Cardiac fibroblast (primary cell): ENCODE measurements at regions not wholly inside any gene's neighbourhood (a gene's known extent, or its start where the extent isn't known, plus 50 kb on each side); places are given as distances from the start of the nearest gene placed in this dataset.

Experiments used
- DNase-seq, 2 donors: peaks; one replicate each; pipeline versions ENCODE4 v3.0.0 to v3.0.0-alpha.2; 2010; ENCODE audit warnings: low read depth in 2 of 2
- H3K4me3 ChIP-seq, 2 donors: replicated peaks in 1 of 2; 1 replicate in 1 of 2; 2 replicates in 1 of 2; pipeline ENCODE4 v1.5.1; 2011; ENCODE audit warnings: low read depth in 2 of 2, low read length in 2 of 2, mild to moderate bottlenecking in 2 of 2, moderate library complexity in 1 of 2
- CTCF ChIP-seq: IDR thresholded peaks from one replicate; pipeline ENCODE4 v1.5.1; 2011; ENCODE audit warnings: low read depth, mild to moderate bottlenecking, low read length, inconsistent platforms

- no peak overlapping the region for H3K4me3 ChIP-seq
- DNase-seq: no peak
- no peak for TF ChIP-seq CTCF
Observed at GRCh38 chr22:49638001-49638400, 189.7 kb downstream of the BRD1 start.

- no peak for TF ChIP-seq CTCF
- H3K4me3 ChIP-seq: no peak overlapping the region
- DNase-seq: no peak
Observed at GRCh38 chr22:49637255-49637760, 190.4 kb downstream of the BRD1 start.

- no peak overlapping the region for H3K4me3 ChIP-seq
- DNase-seq: no peak
- TF ChIP-seq CTCF: no peak
Observed at GRCh38 chr22:49636649-49637048, 191.0 kb downstream of the BRD1 start.

GRCh38 chr22:49636214-49636613 lies 191.5 kb downstream of the BRD1 start:
- H3K4me3 ChIP-seq: no peak overlapping the region
- TF ChIP-seq CTCF: no peak
- DNase-seq: no peak

- DNase-seq: no peak
- no peak overlapping the region for H3K4me3 ChIP-seq
- TF ChIP-seq CTCF: no peak
Observed at GRCh38 chr22:49634006-49634772, 193.5 kb downstream of the BRD1 start.

- TF ChIP-seq CTCF: no peak
- DNase-seq: no peak
- no peak overlapping the region for H3K4me3 ChIP-seq
Observed at GRCh38 chr22:49633010-49633324, 194.7 kb downstream of the BRD1 start.
